ENCODE measurements at regions not wholly inside any gene's neighbourhood (a gene's known extent, or its start where the extent isn't known, plus 50 kb on each side); places are given as distances from the start of the nearest gene placed in this dataset.
A peak's percentile ranks its signal among the peaks of the same experiment; 100 is the strongest.

- ATAC-seq (no peak), DNase-seq (ENCODE audit: low spot score) (no peak), FAIRE-seq (no peak)
- no peaks in the 10 kb centered on the region for H3K36me3 ChIP-seq (replicated peaks in 1 of 2; ENCODE audit: control insufficient read depth in 1 of 2, insufficient read depth in 2 of 2, low read length in 2 of 2)
- no peaks in the 10 kb centered on the region for H3K27me3 ChIP-seq (ENCODE audit: control insufficient read depth in 1 of 2, insufficient read depth in 2 of 2, low read length in 2 of 2)
- BruUV-seq (replicated peaks) = no TSS peak
- no peak for TF ChIP-seq BCL6 (CRISPR knock-in tag; IDR thresholded peaks at IDR 0.05)
- TF ChIP-seq LBX2 (CRISPR knock-in tag; IDR thresholded peaks at IDR 0.05; ENCODE audit: borderline replicate concordance) = no peak
- TF ChIP-seq ATF7 (IDR thresholded peaks at IDR 0.05) = peak; percentile 76
- no peak for TF ChIP-seq ATF7 (CRISPR knock-in tag; IDR thresholded peaks at IDR 0.05)
- TF ChIP-seq ZNF570 (CRISPR knock-in tag; IDR thresholded peaks at IDR 0.05; ENCODE audit: borderline replicate concordance) = no peak
- TF ChIP-seq STAT5B (CRISPR knock-in tag; IDR thresholded peaks at IDR 0.05) = no peak
- 33% methylated on average over 6 of the region's 6 CpGs for WGBS (ENCODE audit: low lambda C conversion rate)
- CTCF ChIA-PET (ENCODE audit: low intra/inter-chr PET ratio, low total read pairs) = no interaction called here
- POLR2A ChIA-PET = no interaction called here
- H3K79me2 ChIP-seq (ENCODE audit: insufficient read depth, low read length) = no peaks in the 10 kb centered on the region
- H3K4me3 ChIP-seq (replicated peaks in 1 of 3; ENCODE audit: insufficient read depth in 1 of 3, low read depth in 2 of 3, low read length in 3 of 3) = no peak overlapping the region
- in situ Hi-C loops (cut with HindIII; ENCODE audit: extremely low pct_ligation_motif_present, low pct_unique_long_range_greater_than_20kb) = no loop called here
- H3K4me1 ChIP-seq (ENCODE audit: insufficient read depth, low read length) = no peaks in the 10 kb centered on the region
- H3K4me2 ChIP-seq (ENCODE audit: low read depth, low read length) = no peak overlapping the region
- no peak overlapping the region for H3K27ac ChIP-seq (ENCODE audit: extremely low read length, insufficient read depth, low read length)
- peaks cover 17% of the 10 kb centered on the region for H3K9me3 ChIP-seq (ENCODE audit: low read length)
- no peak overlapping the region for H3K9ac ChIP-seq (ENCODE audit: insufficient read depth, low read depth, low read length)
- no peaks in the 10 kb centered on the region for H4K20me1 ChIP-seq (ENCODE audit: insufficient read depth, low read length)
- no peak overlapping the region for H2AFZ ChIP-seq (ENCODE audit: low read length)
- intact Hi-C loops (cut with micrococcal nuclease; ENCODE audit: unreplicated experiment) = no loop called here
Observed at GRCh38 chr6:166810864-166811263, 145.5 kb downstream of the RNASET2 start.

DNA sequence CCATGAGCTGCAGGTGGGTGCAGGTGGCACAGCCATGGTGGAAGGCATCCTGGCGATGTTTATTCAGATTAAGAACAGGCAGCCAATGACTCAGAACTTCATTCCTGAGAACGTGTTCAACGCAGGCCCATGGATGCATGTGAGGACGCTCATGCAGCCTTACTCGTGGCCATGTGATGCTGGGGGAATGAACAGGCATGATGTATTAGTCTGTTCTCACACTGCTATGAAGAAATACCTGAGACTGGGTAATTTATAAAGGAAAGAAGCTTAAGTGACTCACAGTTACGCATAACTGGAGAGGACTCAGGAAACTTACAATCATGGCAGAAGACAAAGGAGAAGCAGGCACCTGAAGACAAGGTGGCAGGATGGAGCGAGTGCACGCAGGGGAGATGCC, 146.6 kb downstream of the RNASET2 start:
- in situ Hi-C loops (cut with HindIII; ENCODE audit: extremely low pct_ligation_motif_present, low pct_unique_long_range_greater_than_20kb) (no loop called here), intact Hi-C loops (cut with micrococcal nuclease; ENCODE audit: unreplicated experiment) (no loop called here)
- no peak overlapping the region for H3K4me2 ChIP-seq (ENCODE audit: low read depth, low read length)
- no peaks in the 10 kb centered on the region for H3K79me2 ChIP-seq (ENCODE audit: insufficient read depth, low read length)
- H3K4me1 ChIP-seq (ENCODE audit: insufficient read depth, low read length) = no peaks in the 10 kb centered on the region
- H3K4me3 ChIP-seq (replicated peaks in 1 of 3; ENCODE audit: insufficient read depth in 1 of 3, low read depth in 2 of 3, low read length in 3 of 3) = no peak overlapping the region
- DNase-seq (ENCODE audit: low spot score) (no peak), FAIRE-seq (no peak), ATAC-seq (no peak)
- WGBS (ENCODE audit: low lambda C conversion rate) = 48% methylated on average over 8 of the region's 8 CpGs
- no peak overlapping the region for H3K27ac ChIP-seq (ENCODE audit: extremely low read length, insufficient read depth, low read length)
- H3K9ac ChIP-seq (ENCODE audit: insufficient read depth, low read depth, low read length) = no peak overlapping the region
- CTCF ChIA-PET (ENCODE audit: low intra/inter-chr PET ratio, low total read pairs) = no interaction called here
- no peaks in the 10 kb centered on the region for H4K20me1 ChIP-seq (ENCODE audit: insufficient read depth, low read length)
- TF ChIP-seq ZNF644 (CRISPR knock-in tag; IDR thresholded peaks at IDR 0.05; ENCODE audit: low read depth) (no peak), RBFOX2 (IDR thresholded peaks at IDR 0.05; ENCODE audit: low read depth, low read length) (no peak), NFKBIZ (CRISPR knock-in tag; IDR thresholded peaks at IDR 0.05) (no peak), ZNF773 (CRISPR knock-in tag; IDR thresholded peaks at IDR 0.05; ENCODE audit: borderline replicate concordance) (no peak), ZNF83 (CRISPR knock-in tag; IDR thresholded peaks at IDR 0.05; ENCODE audit: borderline replicate concordance) (no peak), MTA3 (CRISPR knock-in tag; IDR thresholded peaks at IDR 0.05) (no peak), KMT2A (CRISPR knock-in tag; IDR thresholded peaks at IDR 0.05) (no peak)
- TF ChIP-seq, protein P1, sequence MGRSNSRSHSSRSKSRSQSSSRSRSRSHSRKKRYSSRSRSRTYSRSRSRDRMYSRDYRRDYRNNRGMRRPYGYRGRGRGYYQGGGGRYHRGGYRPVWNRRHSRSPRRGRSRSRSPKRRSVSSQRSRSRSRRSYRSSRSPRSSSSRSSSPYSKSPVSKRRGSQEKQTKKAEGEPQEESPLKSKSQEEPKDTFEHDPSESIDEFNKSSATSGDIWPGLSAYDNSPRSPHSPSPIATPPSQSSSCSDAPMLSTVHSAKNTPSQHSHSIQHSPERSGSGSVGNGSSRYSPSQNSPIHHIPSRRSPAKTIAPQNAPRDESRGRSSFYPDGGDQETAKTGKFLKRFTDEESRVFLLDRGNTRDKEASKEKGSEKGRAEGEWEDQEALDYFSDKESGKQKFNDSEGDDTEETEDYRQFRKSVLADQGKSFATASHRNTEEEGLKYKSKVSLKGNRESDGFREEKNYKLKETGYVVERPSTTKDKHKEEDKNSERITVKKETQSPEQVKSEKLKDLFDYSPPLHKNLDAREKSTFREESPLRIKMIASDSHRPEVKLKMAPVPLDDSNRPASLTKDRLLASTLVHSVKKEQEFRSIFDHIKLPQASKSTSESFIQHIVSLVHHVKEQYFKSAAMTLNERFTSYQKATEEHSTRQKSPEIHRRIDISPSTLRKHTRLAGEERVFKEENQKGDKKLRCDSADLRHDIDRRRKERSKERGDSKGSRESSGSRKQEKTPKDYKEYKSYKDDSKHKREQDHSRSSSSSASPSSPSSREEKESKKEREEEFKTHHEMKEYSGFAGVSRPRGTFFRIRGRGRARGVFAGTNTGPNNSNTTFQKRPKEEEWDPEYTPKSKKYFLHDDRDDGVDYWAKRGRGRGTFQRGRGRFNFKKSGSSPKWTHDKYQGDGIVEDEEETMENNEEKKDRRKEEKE (IDR thresholded peaks at IDR 0.05) = no peak
- H3K36me3 ChIP-seq (replicated peaks in 1 of 2; ENCODE audit: control insufficient read depth in 1 of 2, insufficient read depth in 2 of 2, low read length in 2 of 2) = no peaks in the 10 kb centered on the region
- H2AFZ ChIP-seq (ENCODE audit: low read length) = no peak overlapping the region
- peaks cover 26% of the 10 kb centered on the region for H3K9me3 ChIP-seq (ENCODE audit: low read length)
- H3K27me3 ChIP-seq (ENCODE audit: control insufficient read depth in 1 of 2, insufficient read depth in 2 of 2, low read length in 2 of 2) = no peaks in the 10 kb centered on the region
- POLR2A ChIA-PET = no interaction called here
- no TSS peak for BruUV-seq (replicated peaks)

Measured in HepG2 (cell line).